ENCODE measurements at regions not wholly inside any gene's neighbourhood (a gene's known extent, or its start where the extent isn't known, plus 50 kb on each side); places are given as distances from the start of the nearest gene placed in this dataset.

DNA sequence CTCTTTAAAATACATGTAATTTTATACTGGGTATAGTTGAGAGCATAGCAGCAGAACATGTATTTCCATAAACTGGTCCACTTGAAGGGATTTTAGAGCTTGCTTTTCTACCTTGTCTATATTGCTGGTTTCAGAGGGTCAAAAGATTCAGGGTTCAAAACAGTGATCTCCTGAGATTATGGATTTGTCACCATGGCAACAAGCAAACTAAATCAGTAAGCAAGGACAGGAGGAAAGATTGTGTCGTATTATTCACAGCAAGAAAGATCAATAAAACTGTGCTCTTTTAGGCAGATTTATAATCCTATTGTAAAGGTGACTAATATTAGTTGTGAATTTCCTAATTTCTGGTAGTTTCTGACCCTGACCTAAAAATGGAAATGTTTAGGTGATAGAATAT, 496.4 kb downstream of the LMO7 start:
- FAIRE-seq (no peak), DNase-seq (ENCODE audit: insufficient read length) (no peak)
- TF ChIP-seq TAF1 (IDR thresholded peaks at IDR 0.05; ENCODE audit: borderline replicate concordance, low read depth, low read length) (no peak), POLR2A (IDR thresholded peaks at IDR 0.05; ENCODE audit: low read depth, low read length) (no peak), POLR2AphosphoS5 (IDR thresholded peaks at IDR 0.05; ENCODE audit: low read depth, low read length) (no peak)

DNA sequence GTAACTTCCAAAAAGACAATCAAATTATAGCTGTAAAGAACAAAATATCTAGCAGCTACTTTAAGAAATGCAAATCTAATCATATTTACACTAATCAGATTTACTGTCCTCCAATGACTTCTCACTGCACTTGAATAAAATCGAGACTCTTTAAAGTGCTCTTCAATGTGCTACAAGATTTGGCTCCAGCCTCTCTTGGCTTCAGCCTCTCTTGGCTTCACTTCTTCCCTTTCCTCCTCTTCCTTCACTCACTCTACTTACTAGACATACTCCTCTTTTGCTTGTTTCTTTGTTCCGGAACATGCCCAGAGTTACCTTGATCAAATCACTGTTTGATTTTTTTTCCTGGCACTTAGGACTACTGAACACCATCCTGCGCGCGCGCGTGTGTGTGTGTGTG, 495.4 kb downstream of the LMO7 start:
- TF ChIP-seq TAF1 (IDR thresholded peaks at IDR 0.05; ENCODE audit: borderline replicate concordance, low read depth, low read length) (no peak), POLR2AphosphoS5 (IDR thresholded peaks at IDR 0.05; ENCODE audit: low read depth, low read length) (no peak), POLR2A (IDR thresholded peaks at IDR 0.05; ENCODE audit: low read depth, low read length) (no peak)
- DNase-seq (ENCODE audit: insufficient read length) (no peak), FAIRE-seq (no peak)

- FAIRE-seq = no peak
- no peak for TF ChIP-seq POLR2A (IDR thresholded peaks at IDR 0.05; ENCODE audit: low read depth, low read length)
- no peak for TF ChIP-seq TAF1 (IDR thresholded peaks at IDR 0.05; ENCODE audit: borderline replicate concordance, low read depth, low read length)
- no peak for TF ChIP-seq POLR2AphosphoS5 (IDR thresholded peaks at IDR 0.05; ENCODE audit: low read depth, low read length)
These were observed 493.3 kb downstream of the LMO7 start for GRCh38 chr13:76129305-76130000.

DNA sequence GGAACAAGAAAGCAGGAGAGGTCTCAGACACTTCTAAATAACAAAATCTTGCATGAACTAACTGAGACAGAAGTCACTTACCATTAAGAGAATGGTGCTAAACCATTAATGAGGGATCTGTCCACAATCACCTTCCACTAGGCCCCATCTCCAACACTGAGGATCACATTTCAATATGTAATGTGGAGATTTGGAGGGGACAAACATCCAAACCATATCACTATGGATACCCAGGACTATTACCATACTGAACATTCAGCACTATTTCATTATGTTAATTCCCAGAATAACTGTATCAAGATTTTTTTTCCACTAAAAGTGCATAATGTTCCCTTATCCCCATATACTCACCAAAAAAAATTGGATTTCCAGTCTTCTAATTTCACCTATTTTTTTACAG, 491.8 kb downstream of the LMO7 start:
- no peak for TF ChIP-seq POLR2AphosphoS5 (IDR thresholded peaks at IDR 0.05; ENCODE audit: low read depth, low read length)
- TF ChIP-seq POLR2A (IDR thresholded peaks at IDR 0.05; ENCODE audit: low read depth, low read length) = no peak
- no peak for TF ChIP-seq TAF1 (IDR thresholded peaks at IDR 0.05; ENCODE audit: borderline replicate concordance, low read depth, low read length)
- FAIRE-seq (no peak), DNase-seq (ENCODE audit: insufficient read length) (no peak)

More at GRCh38 chr13:76129305-76130000, 493.3 kb downstream of the LMO7 start:
- DNase-seq (ENCODE audit: insufficient read length) = no peak

DNA sequence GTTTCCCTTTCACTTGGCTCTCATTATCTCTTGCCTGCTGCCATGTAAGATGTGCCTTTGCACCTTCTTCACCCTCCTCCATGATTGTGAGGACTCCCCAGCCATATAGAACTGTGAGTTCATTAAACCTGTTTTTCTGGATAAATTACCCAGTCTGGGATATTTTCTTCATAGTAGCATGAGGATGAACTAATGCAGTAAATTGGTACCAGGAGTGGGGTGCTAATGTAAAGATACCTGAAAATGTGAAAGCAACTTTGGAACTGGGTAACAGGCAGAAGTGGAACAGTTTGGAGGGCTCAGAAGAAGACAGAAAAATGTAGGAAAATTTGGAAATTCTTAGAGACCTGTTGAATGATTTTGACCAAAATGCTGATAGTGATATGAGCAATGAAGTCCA, 487.4 kb downstream of the LMO7 start:
- DNase-seq (ENCODE audit: insufficient read length) (no peak), FAIRE-seq (no peak)
- TF ChIP-seq POLR2AphosphoS5 (IDR thresholded peaks at IDR 0.05; ENCODE audit: low read depth, low read length) (no peak), POLR2A (IDR thresholded peaks at IDR 0.05; ENCODE audit: low read depth, low read length) (no peak)

DNA sequence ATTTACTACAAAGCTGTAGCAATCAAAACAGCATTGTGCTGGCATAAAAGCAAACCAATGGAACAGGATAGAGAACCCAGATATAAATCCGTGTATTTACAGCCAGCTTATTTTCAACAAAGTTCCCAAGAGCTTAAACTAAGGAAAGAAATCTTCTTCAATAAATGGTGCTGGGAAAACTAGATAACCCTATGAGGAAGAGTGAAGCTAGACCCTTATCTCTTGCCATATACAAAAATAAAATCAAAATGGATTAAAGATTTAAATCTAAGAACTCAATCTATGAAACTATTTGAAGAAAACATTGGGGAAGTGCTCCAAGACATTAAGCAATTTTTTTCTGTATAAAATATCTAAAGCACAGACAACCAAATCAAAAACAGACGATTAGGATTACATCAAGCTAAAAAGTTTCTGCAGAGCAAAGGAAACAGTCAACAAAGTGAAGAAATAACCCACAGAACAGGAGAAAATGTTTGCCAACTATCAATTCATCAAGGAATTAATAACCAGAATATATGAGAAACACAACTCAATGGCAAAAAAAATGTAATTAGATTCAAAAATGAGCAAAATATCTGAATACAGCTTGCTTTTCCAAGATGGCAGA, 480.7 kb downstream of the LMO7 start:
- FAIRE-seq (no peak), DNase-seq (ENCODE audit: insufficient read length) (no peak)
- TF ChIP-seq POLR2A (IDR thresholded peaks at IDR 0.05; ENCODE audit: low read depth, low read length) = no peak
- TF ChIP-seq POLR2AphosphoS5 (IDR thresholded peaks at IDR 0.05; ENCODE audit: low read depth, low read length) = no peak
- TF ChIP-seq TAF1 (IDR thresholded peaks at IDR 0.05; ENCODE audit: borderline replicate concordance, low read depth, low read length) = no peak

DNA sequence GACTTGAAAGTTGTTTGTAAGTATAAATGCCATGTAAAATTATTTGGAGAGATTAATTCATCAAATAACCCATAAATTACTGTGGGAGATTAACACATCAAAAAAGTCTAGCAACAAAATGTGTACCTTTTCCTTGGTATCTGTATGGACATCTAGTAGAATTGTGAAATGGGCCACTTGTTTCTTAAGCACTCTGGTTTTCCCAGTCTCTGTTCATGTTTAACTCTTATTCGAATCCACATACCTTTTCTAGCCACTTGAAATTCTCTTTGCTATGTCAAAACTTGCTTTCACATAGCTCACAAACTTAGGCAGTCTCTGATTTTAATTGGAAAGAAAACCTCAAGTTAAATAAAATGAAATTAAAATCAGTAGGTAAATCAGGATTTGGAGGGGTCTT, 470.6 kb downstream of the LMO7 start:
- FAIRE-seq (no peak), DNase-seq (ENCODE audit: insufficient read length) (no peak)
- TF ChIP-seq POLR2AphosphoS5 (IDR thresholded peaks at IDR 0.05; ENCODE audit: low read depth, low read length) (no peak), TAF1 (IDR thresholded peaks at IDR 0.05; ENCODE audit: borderline replicate concordance, low read depth, low read length) (no peak), POLR2A (IDR thresholded peaks at IDR 0.05; ENCODE audit: low read depth, low read length) (no peak)

DNA sequence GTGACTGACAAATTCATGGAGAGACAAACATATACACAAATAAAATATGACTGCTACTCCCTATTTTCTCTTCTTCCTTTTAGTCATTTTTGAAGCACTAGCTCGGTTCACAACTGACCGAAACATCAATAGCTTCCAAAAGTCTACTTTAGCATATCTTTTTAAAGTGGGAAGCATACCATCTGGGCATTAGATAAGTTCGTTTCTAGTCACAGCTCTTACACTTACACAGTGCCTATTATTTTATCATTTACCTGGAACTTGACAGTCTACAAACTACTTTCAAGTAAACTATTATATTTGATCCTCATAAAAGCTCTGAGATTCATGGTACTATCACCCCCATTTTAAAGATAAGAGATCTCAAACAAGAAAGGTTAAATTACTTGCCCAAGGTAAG, 458.5 kb downstream of the LMO7 start:
- no peak for FAIRE-seq

DNA sequence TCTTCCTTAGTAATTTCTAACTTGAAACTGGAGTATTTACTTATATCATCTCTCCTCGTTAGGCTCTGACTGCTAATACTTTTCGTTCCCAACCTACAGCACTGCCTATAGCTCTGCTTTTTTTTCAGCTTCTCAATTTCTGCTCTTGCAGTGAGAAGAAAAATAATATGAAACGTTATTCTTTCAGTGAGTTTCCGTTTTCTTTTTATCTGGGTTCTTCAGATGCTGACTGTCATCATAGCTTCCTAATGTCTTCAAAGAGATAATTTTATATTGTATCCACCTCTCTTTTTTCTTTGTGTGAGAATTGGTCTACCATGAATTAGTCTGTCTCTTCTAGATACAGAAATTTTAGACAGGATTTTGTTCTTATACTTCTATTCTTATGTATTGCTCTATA, 454.9 kb downstream of the LMO7 start:
- TF ChIP-seq POLR2AphosphoS5 (IDR thresholded peaks at IDR 0.05; ENCODE audit: low read depth, low read length) (no peak), POLR2A (IDR thresholded peaks at IDR 0.05; ENCODE audit: low read depth, low read length) (no peak), TAF1 (IDR thresholded peaks at IDR 0.05; ENCODE audit: borderline replicate concordance, low read depth, low read length) (no peak)
- FAIRE-seq = no peak
- DNase-seq (ENCODE audit: insufficient read length) = no peak

More for the DNA sequence above, 458.5 kb downstream of the LMO7 start:
- no peak for DNase-seq (ENCODE audit: insufficient read length)
- TF ChIP-seq POLR2A (IDR thresholded peaks at IDR 0.05; ENCODE audit: low read depth, low read length) (no peak), TAF1 (IDR thresholded peaks at IDR 0.05; ENCODE audit: borderline replicate concordance, low read depth, low read length) (no peak), POLR2AphosphoS5 (IDR thresholded peaks at IDR 0.05; ENCODE audit: low read depth, low read length) (no peak)

GRCh38 chr13:76086729-76087128, 450.6 kb downstream of the LMO7 start:
- TF ChIP-seq POLR2A (IDR thresholded peaks at IDR 0.05; ENCODE audit: low read depth, low read length) = no peak
- no peak for TF ChIP-seq POLR2AphosphoS5 (IDR thresholded peaks at IDR 0.05; ENCODE audit: low read depth, low read length)
- TF ChIP-seq TAF1 (IDR thresholded peaks at IDR 0.05; ENCODE audit: borderline replicate concordance, low read depth, low read length) = no peak
- no peak for DNase-seq (ENCODE audit: insufficient read length)
- no peak for FAIRE-seq

GRCh38 chr13:76067850-76068249, 431.7 kb downstream of the LMO7 start:
- FAIRE-seq (no peak), DNase-seq (ENCODE audit: insufficient read length) (no peak)
- no peak for TF ChIP-seq TAF1 (IDR thresholded peaks at IDR 0.05; ENCODE audit: borderline replicate concordance, low read depth, low read length)
- no peak for TF ChIP-seq POLR2AphosphoS5 (IDR thresholded peaks at IDR 0.05; ENCODE audit: low read depth, low read length)
- TF ChIP-seq POLR2A (IDR thresholded peaks at IDR 0.05; ENCODE audit: low read depth, low read length) = no peak

- no peak for TF ChIP-seq POLR2A (IDR thresholded peaks at IDR 0.05; ENCODE audit: low read depth, low read length)
- TF ChIP-seq POLR2AphosphoS5 (IDR thresholded peaks at IDR 0.05; ENCODE audit: low read depth, low read length) = no peak
- TF ChIP-seq TAF1 (IDR thresholded peaks at IDR 0.05; ENCODE audit: borderline replicate concordance, low read depth, low read length) = no peak
- FAIRE-seq = no peak
These were observed 417.1 kb downstream of the LMO7 start for GRCh38 chr13:76053181-76053580.

More at GRCh38 chr13:76053181-76053580, 417.1 kb downstream of the LMO7 start:
- DNase-seq (ENCODE audit: insufficient read length) = no peak
